ENCODE measurements at regions not wholly inside any gene's neighbourhood (a gene's known extent, or its start where the extent isn't known, plus 50 kb on each side); places are given as distances from the start of the nearest gene placed in this dataset.

DNA sequence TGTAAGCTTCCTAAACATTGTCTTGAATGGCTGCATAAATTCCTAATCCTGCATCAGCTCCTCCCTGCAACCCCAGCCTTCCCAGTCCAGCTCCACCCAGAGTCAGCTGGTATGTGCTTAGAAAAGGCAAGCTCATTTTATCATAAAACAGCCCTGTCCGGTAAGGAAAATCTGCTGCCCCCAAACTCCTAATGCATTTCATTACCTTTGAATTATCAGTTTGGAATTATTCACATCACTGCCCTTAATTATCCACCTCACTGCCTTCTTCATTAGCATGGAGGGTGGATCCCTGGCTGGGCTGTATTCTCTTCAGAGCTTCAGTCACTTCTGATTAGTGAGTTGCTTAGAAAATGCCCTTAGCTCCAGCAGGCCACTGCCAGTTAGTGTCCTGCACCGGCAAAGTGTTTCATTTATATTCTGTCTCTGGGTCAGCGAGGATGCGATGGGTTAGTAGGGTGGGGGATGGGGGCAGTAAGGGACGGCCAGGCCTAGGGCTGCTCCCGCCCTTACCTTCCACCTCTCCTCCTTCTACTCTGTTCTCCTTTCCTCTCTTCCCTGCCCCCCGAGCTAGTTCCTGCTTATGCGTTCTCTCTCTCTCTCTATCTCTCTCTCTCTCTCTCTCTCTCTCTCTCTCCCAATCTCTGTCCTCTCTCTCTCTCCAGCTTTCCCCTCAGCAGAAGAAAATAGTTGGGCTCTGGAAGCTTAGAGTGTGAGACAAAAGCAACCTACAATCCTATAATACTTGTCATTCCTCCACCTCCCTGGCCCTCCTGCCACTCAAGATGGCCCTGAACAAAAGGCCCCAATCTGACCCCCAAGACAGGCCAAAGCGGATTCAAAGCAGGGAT, 174.8 kb upstream of the KLF3 start:
- no peak overlapping the region for H3K27ac ChIP-seq
- DNase-seq (ENCODE audit: low spot score) = no peak

DNA sequence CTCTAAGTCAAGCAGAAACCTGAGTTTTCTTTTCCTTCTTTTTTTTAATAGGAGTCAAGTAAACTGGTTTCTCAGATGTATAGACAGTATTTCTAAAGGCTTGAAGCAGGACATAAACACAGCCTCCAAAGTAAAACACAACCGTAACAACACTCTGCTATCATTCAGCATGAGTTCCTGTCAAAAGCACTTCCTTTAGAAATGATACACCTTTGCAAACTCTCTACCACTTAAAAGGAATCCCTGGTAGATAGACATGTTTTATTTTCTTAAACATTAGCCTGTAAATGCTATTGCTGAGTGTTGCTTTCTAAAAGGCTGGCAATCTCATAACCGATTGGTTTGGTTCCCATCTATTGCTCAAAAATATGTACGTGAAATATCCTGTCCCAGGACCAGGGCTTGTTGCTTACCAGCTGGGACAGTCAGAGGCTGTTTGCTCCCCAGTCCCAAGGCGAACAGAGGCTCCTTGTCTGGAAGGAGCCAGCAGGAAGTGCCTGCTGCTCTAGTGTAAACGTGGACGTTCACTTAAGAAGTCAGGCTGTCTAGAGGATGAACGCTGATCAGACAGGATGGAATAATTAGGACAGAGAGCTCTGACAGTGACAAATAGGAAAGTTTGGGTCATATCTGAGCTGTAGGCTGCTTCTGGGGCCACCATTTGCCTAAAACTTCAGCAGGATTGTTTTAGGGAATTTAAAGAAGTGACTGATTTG, 173.9 kb upstream of the KLF3 start:
- H3K4me3 ChIP-seq = no peak overlapping the region
- H3K4me1 ChIP-seq (ENCODE audit: control insufficient read depth in 1 of 2, low read depth in 2 of 2) = peaks cover 0 to 6% of the 10 kb centered on the region in 2 donors
- TF ChIP-seq, protein P1, sequence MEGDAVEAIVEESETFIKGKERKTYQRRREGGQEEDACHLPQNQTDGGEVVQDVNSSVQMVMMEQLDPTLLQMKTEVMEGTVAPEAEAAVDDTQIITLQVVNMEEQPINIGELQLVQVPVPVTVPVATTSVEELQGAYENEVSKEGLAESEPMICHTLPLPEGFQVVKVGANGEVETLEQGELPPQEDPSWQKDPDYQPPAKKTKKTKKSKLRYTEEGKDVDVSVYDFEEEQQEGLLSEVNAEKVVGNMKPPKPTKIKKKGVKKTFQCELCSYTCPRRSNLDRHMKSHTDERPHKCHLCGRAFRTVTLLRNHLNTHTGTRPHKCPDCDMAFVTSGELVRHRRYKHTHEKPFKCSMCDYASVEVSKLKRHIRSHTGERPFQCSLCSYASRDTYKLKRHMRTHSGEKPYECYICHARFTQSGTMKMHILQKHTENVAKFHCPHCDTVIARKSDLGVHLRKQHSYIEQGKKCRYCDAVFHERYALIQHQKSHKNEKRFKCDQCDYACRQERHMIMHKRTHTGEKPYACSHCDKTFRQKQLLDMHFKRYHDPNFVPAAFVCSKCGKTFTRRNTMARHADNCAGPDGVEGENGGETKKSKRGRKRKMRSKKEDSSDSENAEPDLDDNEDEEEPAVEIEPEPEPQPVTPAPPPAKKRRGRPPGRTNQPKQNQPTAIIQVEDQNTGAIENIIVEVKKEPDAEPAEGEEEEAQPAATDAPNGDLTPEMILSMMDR (IDR thresholded peaks at IDR 0.05) = no peak
- no peaks in the 10 kb centered on the region for H3K27me3 ChIP-seq (replicated peaks; ENCODE audit: insufficient read depth)
- DNase-seq (ENCODE audit: low spot score) (no peak), ATAC-seq (ENCODE audit: insufficient number of reproducible peaks, low FRiP score, low read depth) (no peak)
- H3K9me3 ChIP-seq = no peaks in the 10 kb centered on the region
- H3K36me3 ChIP-seq = no peaks in the 10 kb centered on the region
- H3K27ac ChIP-seq = peak overlapping the region in 1 of 2 donors; percentile 23

More for the DNA sequence above, 174.8 kb upstream of the KLF3 start:
- TF ChIP-seq, protein P1 (IDR thresholded peaks at IDR 0.05) = no peak
- no peak for ATAC-seq (ENCODE audit: insufficient number of reproducible peaks, low FRiP score, low read depth)
- Histone ChIP-seq H3K36me3 (no peaks in the 10 kb centered on the region), H3K9me3 (no peaks in the 10 kb centered on the region), H3K27me3 (replicated peaks; ENCODE audit: insufficient read depth) (no peaks in the 10 kb centered on the region), H3K4me1 (ENCODE audit: control insufficient read depth in 1 of 2, low read depth in 2 of 2) (peaks cover 0 to 6% of the 10 kb centered on the region in 2 donors), H3K4me3 (no peak overlapping the region)

DNA sequence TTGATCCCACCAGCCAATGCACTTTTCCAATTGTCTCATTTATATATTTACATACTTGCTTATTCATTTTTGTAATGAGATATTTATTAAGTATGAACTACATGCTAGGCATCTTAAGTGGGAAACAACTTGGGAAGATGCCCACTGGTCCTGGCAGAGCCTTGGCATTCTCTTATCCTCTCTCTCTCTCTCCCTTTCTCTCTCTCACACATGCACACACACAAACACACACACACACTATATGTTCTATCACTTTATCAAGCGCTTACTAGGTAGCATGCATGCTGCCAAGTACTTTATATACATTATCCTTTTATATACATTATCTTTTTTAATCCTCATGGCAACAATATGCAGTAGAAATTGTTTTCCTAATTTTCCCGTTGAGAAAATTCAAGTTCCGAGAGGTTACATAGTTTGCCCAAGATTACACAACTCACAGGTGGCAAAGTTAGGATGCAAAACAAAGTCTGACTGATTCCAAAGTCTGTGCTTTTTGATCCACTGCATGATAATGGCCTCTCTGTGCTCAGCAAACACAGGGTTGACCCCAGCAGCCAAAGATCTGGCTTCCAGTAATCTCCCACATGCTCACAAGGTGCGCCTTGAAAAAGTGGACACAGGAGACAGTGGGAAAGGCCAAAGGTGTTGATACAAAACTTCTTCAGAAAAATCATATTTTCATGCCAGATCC, 173.1 kb upstream of the KLF3 start:
- Histone ChIP-seq H3K27ac (peak overlapping the region in 1 of 2 donors; percentile 23), H3K27me3 (replicated peaks; ENCODE audit: insufficient read depth) (no peaks in the 10 kb centered on the region), H3K4me1 (ENCODE audit: control insufficient read depth in 1 of 2, low read depth in 2 of 2) (peaks cover 0 to 6% of the 10 kb centered on the region in 2 donors), H3K36me3 (no peaks in the 10 kb centered on the region), H3K9me3 (no peaks in the 10 kb centered on the region), H3K4me3 (no peak overlapping the region)
- DNase-seq (ENCODE audit: low spot score) (no peak), ATAC-seq (ENCODE audit: insufficient number of reproducible peaks, low FRiP score, low read depth) (no peak)
- TF ChIP-seq, protein P1 (IDR thresholded peaks at IDR 0.05) = no peak

DNA sequence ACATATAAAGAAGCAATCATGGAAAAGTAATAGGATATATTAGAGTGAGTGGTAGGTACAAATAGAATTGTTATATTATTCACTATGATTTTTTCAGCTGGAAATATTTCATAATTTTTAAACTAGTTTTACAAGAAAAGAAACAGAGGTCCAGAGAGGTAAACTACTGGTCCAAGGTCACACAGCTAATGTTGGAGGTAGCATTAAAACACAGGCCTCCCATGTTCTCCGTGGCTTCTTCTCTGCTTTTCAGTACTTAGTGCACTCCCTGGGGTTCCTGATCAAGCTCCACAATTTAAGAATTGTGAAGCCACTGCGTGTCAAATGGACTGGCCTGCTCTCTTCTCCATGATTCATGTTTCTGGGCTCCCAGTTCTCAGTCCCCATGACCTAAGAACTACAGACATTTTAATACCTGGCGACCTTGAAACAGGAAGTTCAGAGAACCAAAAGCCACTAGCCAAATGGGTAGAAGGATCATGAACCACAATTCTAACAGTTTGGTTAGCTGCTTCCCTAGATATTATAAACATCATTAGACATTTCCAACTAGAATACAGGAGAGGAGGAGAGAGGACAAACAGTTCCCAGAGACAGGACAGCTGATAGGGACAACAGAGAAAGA, 172.0 kb upstream of the KLF3 start:
- ATAC-seq (ENCODE audit: insufficient number of reproducible peaks, low FRiP score, low read depth) (no peak), DNase-seq (ENCODE audit: low spot score) (no peak)
- Histone ChIP-seq H3K36me3 (no peaks in the 10 kb centered on the region), H3K4me3 (no peak overlapping the region), H3K9me3 (no peaks in the 10 kb centered on the region), H3K27ac (no peak overlapping the region), H3K27me3 (replicated peaks; ENCODE audit: insufficient read depth) (no peaks in the 10 kb centered on the region), H3K4me1 (ENCODE audit: control insufficient read depth in 1 of 2, low read depth in 2 of 2) (peaks cover 0 to 6% of the 10 kb centered on the region in 2 donors)
- TF ChIP-seq, protein P1 (IDR thresholded peaks at IDR 0.05) = no peak
